Neural progenitor cell (in vitro differentiated cells): ENCODE measurements at regions not wholly inside any gene's neighbourhood (a gene's known extent, or its start where the extent isn't known, plus 50 kb on each side); places are given as distances from the start of the nearest gene placed in this dataset.
A peak's percentile ranks its signal among the peaks of the same experiment; 100 is the strongest.

Source experiments
- DNase-seq: peaks from one replicate; pipeline ENCODE4 v3.0.0-alpha.2; 2016; ENCODE audit warnings: low spot score
- H2AFZ ChIP-seq: fragments of 200-600 bp; sonication (generic); replicated peaks from 2 replicates; pipeline ENCODE4 v1.6.1; 2016; ENCODE audit warnings: antibody characterized with exemption
- H3F3A ChIP-seq: fragments of 200-600 bp; sonication (generic); 2 replicates; pipeline ENCODE4 v1.6.1; 2016; ENCODE audit warnings: antibody characterized with exemption, low read depth
- H3K27ac ChIP-seq: fragments of 200-600 bp; sonication (generic); 2 replicates; pipeline ENCODE4 v1.5.1; 2016; ENCODE audit warnings: mild to moderate bottlenecking
- H3K27me3 ChIP-seq: fragments of 200-600 bp; sonication (generic); 2 replicates; pipeline ENCODE4 v1.6.1; 2016; ENCODE audit warnings: mild to moderate bottlenecking, moderate library complexity
- H3K36me3 ChIP-seq: fragments of 200-600 bp; sonication (generic); 2 replicates; pipeline ENCODE4 v1.5.1; 2016
- H3K4me1 ChIP-seq: fragments of 200-600 bp; sonication (generic); 2 replicates; pipeline ENCODE4 v1.6.1; 2016; ENCODE audit warnings: mixed run types
- H3K4me2 ChIP-seq: fragments of 200-600 bp; sonication (generic); 2 replicates; pipeline ENCODE4 v1.6.1; 2016
- H3K4me3 ChIP-seq: fragments of 200-600 bp; sonication (generic); 2 replicates; pipeline ENCODE4 v1.5.1; 2016
- H3K79me2 ChIP-seq: fragments of 200-600 bp; sonication (generic); 2 replicates; pipeline ENCODE4 v1.6.1; 2016; ENCODE audit warnings: low read depth
- H3K9ac ChIP-seq: fragments of 200-600 bp; sonication (generic); 2 replicates; pipeline ENCODE4 v1.6.1; 2016
- H3K9me3 ChIP-seq: fragments of 200-600 bp; sonication (generic); 2 replicates; pipeline ENCODE4 v1.5.1; 2016; ENCODE audit warnings: low read depth
- H4K20me1 ChIP-seq: fragments of 200-600 bp; sonication (generic); 2 replicates; pipeline ENCODE4 v1.6.1; 2016; ENCODE audit warnings: low read depth
- H3K27ac Mint-ChIP-seq: 3 replicates; pipeline ENCODE4 v1.8.0; 2021; ENCODE audit warnings: mixed read lengths
- H3K27me3 Mint-ChIP-seq: 2 replicates; pipeline ENCODE4 v1.8.0; 2022; ENCODE audit warnings: low read depth, mild to moderate bottlenecking, inconsistent platforms, moderate library complexity, mixed read lengths; ENCODE audit not compliant: insufficient read depth
- H3K36me3 Mint-ChIP-seq: 3 replicates; pipeline ENCODE4 v1.8.0; 2021; ENCODE audit warnings: mixed read lengths
- H3K4me1 Mint-ChIP-seq: 3 replicates; pipeline ENCODE4 v1.8.0; 2021; ENCODE audit warnings: mixed read lengths
- H3K4me3 Mint-ChIP-seq: 3 replicates; pipeline ENCODE4 v1.8.0; 2021; ENCODE audit warnings: mild to moderate bottlenecking, moderate library complexity, mixed read lengths
- H3K9me3 Mint-ChIP-seq: 3 replicates; pipeline ENCODE4 v1.8.0; 2020; ENCODE audit warnings: mixed read lengths
- CTCF ChIP-seq: fragments of 200-600 bp; sonication (generic); IDR thresholded peaks from 2 replicates; pipeline ENCODE4 v1.5.1; 2017; ENCODE audit warnings: antibody characterized with exemption, mild to moderate bottlenecking
- EZH2 ChIP-seq: fragments of 200-600 bp; sonication (generic); IDR thresholded peaks from 2 replicates; pipeline ENCODE4 v1.6.1; 2017; ENCODE audit warnings: antibody characterized with exemption, mild to moderate bottlenecking, moderate library complexity
- EZH2phosphoT487 ChIP-seq: fragments of 200-600 bp; sonication (generic); IDR thresholded peaks from 2 replicates; pipeline ENCODE4 v1.6.1; 2017; ENCODE audit warnings: antibody characterized with exemption

DNA sequence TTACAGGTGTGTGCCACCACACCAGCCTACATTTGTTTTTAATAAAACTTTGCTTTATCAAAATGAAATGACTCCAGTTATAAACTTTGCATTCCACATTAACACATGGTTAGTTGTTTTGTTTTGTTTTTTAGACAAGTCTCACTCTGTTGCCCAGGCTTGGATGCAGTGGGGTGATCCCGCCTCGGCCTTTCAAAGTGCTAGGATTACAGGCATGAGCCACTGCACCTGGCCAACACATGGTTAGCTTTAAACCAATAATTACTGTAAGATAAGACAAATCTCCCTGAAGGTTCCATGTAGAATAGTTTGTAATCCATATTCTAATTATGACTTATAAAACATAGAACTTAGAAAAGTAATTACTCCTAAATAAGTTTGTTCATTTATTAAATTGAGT, 89.8 kb upstream of the MED13 start:
- H3K27ac Mint-ChIP-seq = no peak overlapping the region
- Histone ChIP-seq H3K27ac (no peak overlapping the region), H3K27me3 (no peaks in the 10 kb centered on the region), H2AFZ (no peak overlapping the region), H3K4me1 (no peaks in the 10 kb centered on the region), H3K9ac (no peak overlapping the region), H3K36me3 (no peaks in the 10 kb centered on the region), H3F3A (no peaks in the 10 kb centered on the region), H3K79me2 (no peaks in the 10 kb centered on the region), H3K4me3 (no peak overlapping the region), H4K20me1 (no peaks in the 10 kb centered on the region), H3K4me2 (no peak overlapping the region), H3K9me3 (no peaks in the 10 kb centered on the region)
- no peaks in the 10 kb centered on the region for H3K27me3 Mint-ChIP-seq
- no peaks in the 10 kb centered on the region for H3K4me1 Mint-ChIP-seq
- TF ChIP-seq CTCF (no peak), EZH2phosphoT487 (no peak), EZH2 (no peak)
- no peaks in the 10 kb centered on the region for H3K9me3 Mint-ChIP-seq
- no peak for DNase-seq
- H3K4me3 Mint-ChIP-seq = no peak overlapping the region
- no peaks in the 10 kb centered on the region for H3K36me3 Mint-ChIP-seq

GRCh38 chr17:62150471-62150870, 85.4 kb upstream of the MED13 start:
- H3K36me3 ChIP-seq = no peaks in the 10 kb centered on the region
- Mint-ChIP-seq H3K36me3 (no peaks in the 10 kb centered on the region), H3K27ac (no peak overlapping the region), H3K4me1 (no peaks in the 10 kb centered on the region), H3K4me3 (no peak overlapping the region), H3K27me3 (no peaks in the 10 kb centered on the region), H3K9me3 (no peaks in the 10 kb centered on the region)
- peaks cover 4% of the 10 kb centered on the region for H3K4me1 ChIP-seq
- no peak overlapping the region for H2AFZ ChIP-seq
- no peak overlapping the region for H3K27ac ChIP-seq
- no peaks in the 10 kb centered on the region for H3K27me3 ChIP-seq
- H3K4me2 ChIP-seq = no peak overlapping the region
- DNase-seq = no peak
- H3K9me3 ChIP-seq = no peaks in the 10 kb centered on the region
- no peak overlapping the region for H3K4me3 ChIP-seq
- no peaks in the 10 kb centered on the region for H4K20me1 ChIP-seq
- TF ChIP-seq EZH2 (no peak), EZH2phosphoT487 (no peak), CTCF (no peak)
- H3K79me2 ChIP-seq = no peaks in the 10 kb centered on the region
- H3K9ac ChIP-seq = no peak overlapping the region
- H3F3A ChIP-seq = no peaks in the 10 kb centered on the region

DNA sequence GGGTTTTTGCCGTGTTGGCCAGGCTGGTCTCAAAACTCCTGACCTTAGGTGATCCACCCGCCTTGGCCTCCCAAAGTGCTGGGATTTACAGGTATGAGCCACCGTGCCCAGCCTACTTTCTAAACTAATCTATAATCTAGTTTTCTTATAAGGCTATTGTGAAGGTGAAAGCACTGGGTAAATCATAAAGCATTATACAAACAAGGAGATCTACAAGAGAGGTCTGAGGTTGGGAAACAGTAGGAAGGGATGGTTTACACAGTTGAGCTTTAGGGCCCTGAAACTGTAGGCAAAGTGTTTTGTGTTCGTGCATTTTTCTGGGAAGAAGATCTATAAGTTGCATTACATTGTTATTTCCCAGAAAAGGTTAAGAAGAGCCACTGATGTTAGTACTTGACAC, 84.9 kb upstream of the MED13 start:
- Mint-ChIP-seq H3K27ac (no peak overlapping the region), H3K4me3 (no peak overlapping the region), H3K4me1 (no peaks in the 10 kb centered on the region), H3K36me3 (no peaks in the 10 kb centered on the region), H3K9me3 (no peaks in the 10 kb centered on the region), H3K27me3 (no peaks in the 10 kb centered on the region)
- no peaks in the 10 kb centered on the region for H3F3A ChIP-seq
- H3K4me2 ChIP-seq = no peak overlapping the region
- no peak overlapping the region for H3K4me3 ChIP-seq
- peaks cover 4% of the 10 kb centered on the region for H3K4me1 ChIP-seq
- no peaks in the 10 kb centered on the region for H3K36me3 ChIP-seq
- H3K27me3 ChIP-seq = no peaks in the 10 kb centered on the region
- H3K9me3 ChIP-seq = no peaks in the 10 kb centered on the region
- no peak for DNase-seq
- H3K27ac ChIP-seq = no peak overlapping the region
- no peaks in the 10 kb centered on the region for H3K79me2 ChIP-seq
- H4K20me1 ChIP-seq = no peaks in the 10 kb centered on the region
- no peak overlapping the region for H3K9ac ChIP-seq
- TF ChIP-seq CTCF (no peak), EZH2 (no peak), EZH2phosphoT487 (no peak)
- H2AFZ ChIP-seq = no peak overlapping the region

DNA sequence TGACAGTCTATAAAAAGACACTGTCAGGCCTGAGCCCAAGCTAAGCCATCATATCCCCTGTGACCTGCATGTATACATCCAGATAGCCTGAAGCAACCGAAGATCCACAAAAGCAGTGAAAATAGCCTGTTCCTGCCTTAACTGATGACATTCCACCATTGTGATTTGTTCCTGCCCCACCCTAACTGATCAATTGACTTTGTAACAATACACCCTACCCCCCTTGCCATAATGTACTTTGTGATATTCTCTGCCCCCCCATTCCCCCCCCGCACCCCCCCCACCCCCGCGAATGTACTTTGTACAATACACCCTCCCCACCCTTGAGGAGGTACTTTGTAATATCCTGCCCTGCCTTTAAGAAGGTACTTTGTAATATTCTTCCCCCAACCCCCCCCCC, 82.2 kb upstream of the MED13 start:
- Histone ChIP-seq H3K27me3 (no peaks in the 10 kb centered on the region), H4K20me1 (no peaks in the 10 kb centered on the region), H3K4me3 (no peak overlapping the region), H2AFZ (no peak overlapping the region), H3K9ac (no peak overlapping the region), H3K27ac (no peak overlapping the region), H3K9me3 (no peaks in the 10 kb centered on the region), H3K79me2 (no peaks in the 10 kb centered on the region), H3K4me1 (peaks cover 4% of the 10 kb centered on the region), H3K4me2 (no peak overlapping the region), H3F3A (no peaks in the 10 kb centered on the region), H3K36me3 (no peaks in the 10 kb centered on the region)
- Mint-ChIP-seq H3K27me3 (no peaks in the 10 kb centered on the region), H3K36me3 (no peaks in the 10 kb centered on the region), H3K4me1 (peaks cover 3% of the 10 kb centered on the region), H3K4me3 (peak overlapping the region; percentile 33), H3K9me3 (no peaks in the 10 kb centered on the region), H3K27ac (no peak overlapping the region)
- no peak for DNase-seq
- no peak for TF ChIP-seq EZH2
- TF ChIP-seq EZH2phosphoT487 = no peak
- no peak for TF ChIP-seq CTCF
